GM18505 (cell line): ENCODE measurements at regions not wholly inside any gene's neighbourhood (a gene's known extent, or its start where the extent isn't known, plus 50 kb on each side); places are given as distances from the start of the nearest gene placed in this dataset.

ENCODE experiments used
- ATAC-seq: cut with Tn5 transposase; IDR thresholded peaks from one replicate; pipeline ENCODE4 v1.9.1; 2021; ENCODE audit not compliant: unreplicated experiment
- POLR2A ChIP-seq: IDR thresholded peaks from 4 replicates; pipeline ENCODE4 v1.6.1; 2011; ENCODE audit warnings: borderline replicate concordance; ENCODE audit not compliant: insufficient read depth, insufficient read length; ENCODE audit errors: extremely low read depth

DNA sequence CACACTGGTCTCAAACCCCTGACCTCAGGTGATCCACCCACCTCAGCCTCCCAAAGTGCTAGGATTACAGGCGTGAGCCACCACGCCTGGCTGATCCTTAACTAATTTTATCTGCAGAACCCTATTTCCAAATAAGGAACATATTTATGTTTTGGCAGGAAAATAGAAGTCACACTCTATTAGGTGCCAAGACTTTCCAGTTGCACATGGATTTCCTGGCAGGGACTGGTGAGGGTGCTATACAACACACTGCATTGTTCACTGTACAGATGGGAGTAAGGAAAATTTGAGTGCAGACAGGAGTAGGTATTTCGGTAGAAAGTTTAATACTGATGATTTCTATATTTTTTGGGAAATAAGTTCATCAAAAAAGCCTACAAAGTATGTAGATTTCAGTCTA is 605.3 kb upstream of the B3GALT2 start:
- no peak for ATAC-seq
- TF ChIP-seq POLR2A = no peak

DNA sequence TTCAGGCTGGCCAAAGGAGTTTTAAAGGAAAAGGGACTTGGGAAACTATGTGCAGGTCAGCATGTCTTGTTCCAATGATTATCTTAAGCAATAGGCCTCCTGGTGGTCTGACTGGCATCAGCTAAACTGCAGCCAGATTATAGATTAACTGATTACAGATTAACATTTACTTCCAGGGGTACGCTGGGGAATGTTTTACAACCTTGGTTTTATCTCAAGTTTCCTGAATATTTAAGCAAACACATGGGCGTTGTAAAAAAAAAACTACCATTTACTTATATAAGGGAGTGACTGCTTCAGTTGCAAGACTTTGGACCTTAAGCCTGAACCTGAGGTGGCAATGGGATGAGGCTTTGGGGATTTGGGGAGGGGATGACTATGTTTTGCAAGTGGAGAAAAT is 600.6 kb upstream of the B3GALT2 start:
- no peak for TF ChIP-seq POLR2A
- ATAC-seq = no peak

DNA sequence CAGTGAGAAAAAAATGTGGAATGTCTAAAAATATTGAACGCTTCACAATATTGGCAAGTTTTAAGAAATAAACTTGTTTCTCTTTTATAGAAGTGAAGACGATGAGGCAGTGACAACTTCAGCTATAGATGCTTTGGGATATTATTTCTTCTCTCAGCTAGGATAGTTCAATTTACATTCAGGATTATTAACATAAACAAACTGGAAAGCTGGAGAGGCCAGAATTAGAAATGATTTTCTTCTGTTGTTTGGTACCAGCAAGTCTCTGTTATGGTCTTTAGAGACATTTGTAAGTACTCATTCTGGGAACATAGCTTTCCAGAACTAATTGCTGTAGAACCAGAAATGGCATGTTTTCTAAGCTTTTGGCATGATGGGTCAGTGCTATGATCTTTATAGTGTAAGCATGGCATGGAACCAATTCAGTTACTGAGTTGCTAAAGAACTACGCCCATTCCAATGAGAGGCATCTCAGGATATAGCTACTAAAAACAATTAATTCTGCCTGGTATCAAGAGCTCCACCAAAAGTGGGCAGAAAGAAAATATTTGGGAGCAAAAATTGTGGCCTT is 599.5 kb upstream of the B3GALT2 start:
- no peak for TF ChIP-seq POLR2A
- no peak for ATAC-seq

GRCh38 chr1:193774536-193775323 is 588.3 kb upstream of the B3GALT2 start:
- TF ChIP-seq POLR2A = no peak
- no peak for ATAC-seq

GRCh38 chr1:193771596-193771995 is 585.2 kb upstream of the B3GALT2 start:
- no peak for ATAC-seq
- no peak for TF ChIP-seq POLR2A

- TF ChIP-seq POLR2A = no peak
- no peak for ATAC-seq
These were observed 583.2 kb upstream of the B3GALT2 start for GRCh38 chr1:193769651-193770050.

DNA sequence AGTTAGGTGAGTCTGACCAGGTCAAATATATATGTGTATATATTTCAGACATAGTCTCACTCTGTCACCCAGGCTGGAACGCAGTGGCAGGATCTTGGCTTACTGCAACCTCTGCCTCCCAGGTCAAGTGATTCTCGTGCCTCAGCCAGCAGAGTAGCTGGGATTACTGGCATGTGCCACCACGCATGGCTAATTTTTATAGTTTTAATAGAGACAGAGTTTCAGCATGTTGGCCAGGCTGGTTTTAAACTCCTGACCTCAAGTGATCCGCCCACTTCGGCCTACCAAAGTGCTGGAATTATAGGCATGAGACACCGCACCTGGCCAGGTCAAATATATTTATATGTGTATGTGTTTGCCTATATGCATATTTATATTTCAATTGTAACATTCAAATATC is 581.5 kb upstream of the B3GALT2 start:
- no peak for ATAC-seq
- TF ChIP-seq POLR2A = no peak

GRCh38 chr1:193766329-193766728 is 579.9 kb upstream of the B3GALT2 start:
- no peak for ATAC-seq

DNA sequence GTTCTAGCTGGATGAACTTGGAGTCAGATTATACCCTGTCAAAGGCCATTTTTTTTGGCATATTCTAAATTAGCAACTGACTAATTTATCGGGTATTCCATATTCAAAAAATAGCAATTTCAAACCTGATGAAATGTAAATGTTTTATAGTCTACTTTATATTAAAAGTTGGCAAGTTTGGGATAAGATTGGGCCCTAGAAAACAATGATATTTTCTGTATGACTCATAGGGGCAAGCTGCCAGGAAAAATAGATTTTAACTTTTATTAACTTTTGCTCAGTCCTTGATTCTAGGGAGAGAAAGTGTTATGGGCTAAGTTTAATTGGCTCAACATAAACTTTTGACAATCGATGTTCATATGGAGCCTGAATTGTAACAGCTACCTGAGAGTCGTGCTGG is 576.9 kb upstream of the B3GALT2 start:
- ATAC-seq = no peak
- no peak for TF ChIP-seq POLR2A

More at GRCh38 chr1:193766329-193766728, 579.9 kb upstream of the B3GALT2 start:
- TF ChIP-seq POLR2A = no peak

GRCh38 chr1:193762236-193762635 is 575.8 kb upstream of the B3GALT2 start:
- ATAC-seq = no peak
- no peak for TF ChIP-seq POLR2A

GRCh38 chr1:193755441-193755840 is 569.0 kb upstream of the B3GALT2 start:
- no peak for ATAC-seq

DNA sequence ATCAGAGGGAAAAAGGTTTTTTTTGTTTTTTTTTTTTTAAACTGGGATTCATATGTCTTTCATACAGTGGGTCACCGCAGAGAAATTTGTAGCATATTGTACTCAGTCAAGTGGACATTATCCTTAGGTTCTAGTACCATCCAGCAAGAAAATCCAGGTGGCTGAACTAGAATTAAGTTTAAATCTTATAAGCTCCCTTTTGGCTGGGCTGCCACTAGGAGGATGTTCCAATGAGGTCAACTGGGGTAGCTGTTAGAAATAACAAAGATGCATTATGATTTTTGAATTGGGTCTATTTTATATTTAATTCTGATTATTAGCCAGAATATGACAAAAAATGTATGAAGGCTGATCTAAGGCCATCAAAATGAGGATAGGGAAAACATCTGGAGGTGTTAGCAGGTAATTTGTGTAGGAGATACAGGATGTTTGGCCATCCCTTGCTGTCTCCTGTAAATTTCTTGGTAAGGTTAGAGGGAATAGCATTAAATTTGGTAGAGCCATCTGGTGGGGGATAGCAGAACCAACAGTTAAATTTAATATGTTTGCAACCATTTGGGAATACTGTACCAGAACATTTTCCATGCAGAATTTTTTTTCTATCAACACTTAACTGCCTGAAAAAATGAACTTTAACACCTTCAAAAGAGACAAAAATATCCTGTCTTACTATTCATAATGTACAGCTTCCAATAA is 568.5 kb upstream of the B3GALT2 start:
- TF ChIP-seq POLR2A = no peak
- no peak for ATAC-seq

More at GRCh38 chr1:193755441-193755840, 569.0 kb upstream of the B3GALT2 start:
- TF ChIP-seq POLR2A = no peak

GRCh38 chr1:193754151-193754550 is 567.7 kb upstream of the B3GALT2 start:
- ATAC-seq = no peak
- TF ChIP-seq POLR2A = no peak
